GM18873 (cell line): ENCODE measurements at regions not wholly inside any gene's neighbourhood (a gene's known extent, or its start where the extent isn't known, plus 50 kb on each side); places are given as distances from the start of the nearest gene placed in this dataset.

ENCODE experiments used
- ATAC-seq: cut with Tn5 transposase; IDR thresholded peaks from one replicate; pipeline ENCODE4 v1.9.1; 2021; ENCODE audit warnings: mild to moderate bottlenecking, moderate library complexity, moderate number of reproducible peaks; ENCODE audit not compliant: unreplicated experiment, low FRiP score

GRCh38 chr5:168171901-168172759 lies 119.3 kb upstream of the WWC1 start:
- ATAC-seq: no peak

- no peak for ATAC-seq
These were observed 118.7 kb upstream of the WWC1 start for GRCh38 chr5:168172760-168173223.

DNA sequence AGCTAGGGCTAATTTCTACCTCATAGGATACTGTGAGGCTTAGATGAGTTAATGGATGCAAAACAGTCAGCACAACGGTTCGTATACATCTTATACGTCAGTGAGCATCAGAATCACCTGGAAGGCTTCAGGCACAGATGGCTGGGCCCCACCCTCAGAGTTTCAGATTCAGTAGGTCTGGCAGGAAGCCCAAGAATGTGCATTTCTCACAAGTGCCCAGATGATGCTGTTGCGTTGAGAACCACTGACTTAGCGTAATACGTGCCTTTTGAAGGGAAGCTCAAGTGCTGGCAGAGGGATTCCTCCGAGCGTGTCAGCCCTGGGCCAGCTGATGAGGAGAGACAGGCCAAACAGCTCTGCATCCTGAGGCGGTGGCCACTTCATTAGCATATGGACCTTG lies 117.1 kb upstream of the WWC1 start:
- no peak for ATAC-seq

DNA sequence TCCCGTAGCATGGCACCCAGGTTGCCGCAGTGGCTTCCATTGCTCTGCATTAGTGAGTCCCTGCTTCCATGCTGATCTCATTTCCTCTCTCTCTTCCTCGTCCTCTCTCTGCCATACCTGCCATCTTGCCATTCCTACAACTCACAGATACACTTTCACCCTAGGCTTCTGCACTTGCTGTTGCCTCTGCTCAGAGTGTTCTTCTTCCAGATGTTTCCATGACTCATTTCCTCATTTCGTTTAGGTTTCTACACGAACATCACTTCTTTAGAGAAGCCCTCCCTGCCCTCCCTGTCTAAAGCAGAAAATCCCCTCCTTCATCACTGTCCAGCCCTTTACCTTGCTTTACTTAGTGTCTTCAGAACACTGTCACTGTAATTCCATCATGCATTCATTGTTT lies 115.2 kb upstream of the WWC1 start:
- no peak for ATAC-seq

DNA sequence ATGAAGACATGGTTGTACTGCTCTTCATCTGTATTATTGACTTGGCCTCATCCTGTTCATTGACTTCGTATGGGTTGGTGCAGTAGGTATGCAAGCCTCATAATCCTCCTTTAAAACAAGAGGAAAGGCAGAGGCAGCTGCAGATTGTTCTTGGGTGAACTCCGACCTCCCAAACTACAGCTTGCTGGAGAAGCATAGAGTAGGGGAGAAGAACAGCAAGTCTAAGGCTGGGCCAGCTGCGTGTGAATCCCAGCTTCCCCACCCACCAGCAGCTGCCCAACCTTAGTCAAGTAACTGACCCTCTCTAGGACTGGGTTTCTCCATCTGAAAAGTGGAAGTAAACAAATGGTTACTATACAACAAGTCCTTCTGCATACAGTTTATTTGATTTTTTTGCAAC lies 114.5 kb upstream of the WWC1 start:
- no peak for ATAC-seq

- no peak for ATAC-seq
These were observed 113.5 kb upstream of the WWC1 start for GRCh38 chr5:168177831-168178450.

DNA sequence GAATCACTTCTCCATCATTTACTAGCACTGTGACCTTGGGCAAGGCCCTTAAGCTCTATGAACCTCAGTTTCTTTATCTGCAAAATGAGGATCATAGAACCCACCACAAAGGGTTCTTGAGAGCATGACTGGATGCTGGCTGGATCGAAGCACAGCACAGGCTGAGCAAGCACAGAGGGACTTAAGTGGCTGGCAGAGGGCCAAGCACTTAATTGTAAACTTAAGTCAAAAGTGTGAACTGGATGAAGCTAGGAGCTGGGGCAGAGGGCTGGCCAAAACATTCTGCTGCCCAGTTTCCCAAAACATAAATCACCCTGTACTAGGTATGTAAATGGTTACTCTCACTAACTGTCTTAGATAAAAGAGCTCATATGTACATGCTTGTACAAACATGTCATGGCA lies 112.3 kb upstream of the WWC1 start:
- ATAC-seq: no peak

DNA sequence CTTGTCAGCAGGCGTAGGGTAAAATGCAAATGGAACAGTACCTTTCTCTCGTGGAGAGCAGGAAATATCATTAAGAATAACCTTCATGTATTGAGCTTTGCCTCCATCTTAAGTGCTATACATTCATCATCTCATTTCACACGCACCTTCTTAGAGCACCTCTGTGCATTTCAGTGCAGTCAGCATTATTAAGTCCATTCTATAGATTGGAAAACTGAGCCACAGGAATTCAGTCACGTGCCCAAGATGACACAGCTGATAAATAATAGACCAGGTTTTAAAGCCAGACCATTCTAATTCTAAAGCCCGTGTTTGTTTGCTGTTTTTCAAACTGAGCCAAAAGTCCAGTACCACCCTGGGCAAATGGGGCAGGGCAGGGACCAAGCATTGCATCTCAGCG lies 109.2 kb upstream of the WWC1 start:
- no peak for ATAC-seq

DNA sequence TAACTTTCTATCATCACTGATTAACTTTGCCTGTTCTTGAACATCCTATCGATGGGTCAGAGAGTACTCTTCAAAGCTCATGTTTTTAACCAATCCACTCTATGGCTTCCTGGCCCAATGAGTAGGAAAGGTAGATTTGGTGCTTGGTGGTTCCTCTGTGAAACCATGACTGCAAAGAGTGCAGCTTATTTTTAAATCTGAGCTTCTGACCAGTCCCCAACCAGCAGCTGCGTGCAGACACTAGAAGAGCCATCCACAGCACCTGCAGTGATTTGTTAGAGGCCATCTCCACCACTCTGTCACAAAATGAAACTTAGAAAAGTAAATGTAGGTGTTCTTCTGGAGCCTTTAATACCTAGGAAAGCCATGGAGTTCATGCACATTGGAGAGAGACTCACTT lies 107.3 kb upstream of the WWC1 start:
- ATAC-seq: no peak

GRCh38 chr5:168186289-168187074 lies 105.0 kb upstream of the WWC1 start:
- no peak for ATAC-seq

DNA sequence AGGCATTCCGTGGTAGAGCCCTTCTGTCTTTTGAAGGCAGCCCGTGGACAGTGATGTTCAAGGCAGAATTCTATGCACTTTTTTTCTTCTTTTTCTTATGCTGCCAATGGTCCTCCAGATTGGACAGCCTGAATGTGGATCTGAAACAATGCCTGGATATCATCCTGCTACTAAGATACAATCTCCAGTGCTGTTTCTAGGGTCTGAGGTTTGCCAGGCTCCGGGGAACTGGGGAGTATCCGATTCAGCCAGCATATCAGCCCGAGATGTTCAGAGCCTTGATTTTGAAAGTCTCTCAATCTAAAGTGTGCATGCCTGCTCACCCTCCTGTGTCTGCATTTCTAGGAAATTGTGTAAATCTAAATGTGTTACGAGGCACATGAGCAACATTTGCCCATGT lies 103.8 kb upstream of the WWC1 start:
- no peak for ATAC-seq

DNA sequence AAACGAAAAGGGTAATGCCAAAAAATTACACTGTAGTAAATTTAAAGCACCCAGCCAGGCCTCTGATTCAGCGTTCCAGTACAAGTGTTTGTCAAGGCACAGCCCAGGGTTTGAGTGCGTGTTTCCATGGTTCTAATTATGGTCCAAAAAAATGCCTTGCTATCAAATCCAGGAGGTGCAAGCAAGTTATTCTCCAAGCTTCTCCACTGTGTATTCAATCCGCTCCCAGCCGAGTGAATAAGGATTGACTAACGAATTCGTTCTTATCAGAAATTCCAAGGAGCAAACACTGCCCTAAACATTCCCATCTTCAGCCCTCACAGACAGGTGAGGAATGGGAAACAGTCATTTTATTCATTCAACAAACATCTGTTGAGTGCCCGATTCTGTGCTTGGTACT lies 103.3 kb upstream of the WWC1 start:
- ATAC-seq: no peak

GRCh38 chr5:168192120-168192519 lies 99.3 kb upstream of the WWC1 start:
- ATAC-seq: no peak

DNA sequence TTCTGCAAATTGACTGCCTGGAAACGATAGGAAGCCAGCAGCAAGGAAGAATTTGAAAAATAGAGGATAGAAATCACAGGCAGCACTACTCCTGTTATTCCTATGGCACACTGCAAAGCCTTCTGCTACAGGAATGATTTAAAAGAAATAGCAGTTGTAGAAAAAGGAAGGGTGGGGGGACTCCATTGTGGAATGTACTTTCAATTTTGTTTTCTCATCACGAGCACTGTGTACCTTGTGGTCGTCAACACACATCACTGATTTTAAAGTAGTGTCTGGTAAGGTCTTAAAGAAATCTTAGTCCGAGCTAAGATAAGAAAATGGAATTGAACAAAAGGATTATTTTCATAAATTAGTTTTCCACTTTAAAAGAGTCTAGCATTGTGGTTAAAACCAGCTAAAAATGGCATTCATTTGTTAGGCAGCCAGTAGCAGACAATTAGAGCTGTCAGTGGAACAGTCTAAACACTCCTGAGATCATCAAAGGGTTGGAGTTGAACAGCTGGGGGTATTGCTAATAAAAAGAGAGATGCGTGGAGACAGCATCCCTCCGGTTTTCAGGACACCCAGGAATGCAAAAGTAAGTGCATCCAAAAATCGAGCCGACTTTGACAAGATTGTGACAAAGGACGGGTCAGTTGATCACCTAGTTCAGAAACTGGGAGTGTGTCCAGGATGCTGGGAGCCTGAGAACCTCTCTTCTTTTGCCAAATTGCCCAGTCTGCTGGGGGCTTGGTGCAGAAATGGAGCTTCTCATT lies 97.8 kb upstream of the WWC1 start:
- no peak for ATAC-seq

DNA sequence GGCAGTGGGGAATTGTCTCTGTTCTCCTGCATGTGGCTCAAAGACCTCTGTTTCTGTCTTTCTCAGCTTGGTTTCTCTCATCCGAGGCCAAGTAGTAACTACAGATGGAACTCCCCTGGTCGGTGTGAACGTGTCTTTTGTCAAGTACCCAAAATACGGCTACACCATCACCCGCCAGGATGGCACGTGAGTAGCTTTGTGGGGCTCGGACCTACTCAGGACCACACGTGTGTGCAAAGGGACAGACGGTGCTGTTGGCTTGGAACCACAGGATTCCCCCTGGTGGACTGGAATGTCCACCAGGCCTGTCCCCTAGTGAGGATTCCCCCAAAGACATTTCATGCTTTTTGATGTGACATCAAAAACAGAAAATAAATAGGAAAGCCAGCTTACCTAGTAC lies 96.3 kb upstream of the WWC1 start:
- ATAC-seq: no peak

GRCh38 chr5:168198359-168198758 lies 93.1 kb upstream of the WWC1 start:
- no peak for ATAC-seq

GRCh38 chr5:168202996-168203395 lies 88.4 kb upstream of the WWC1 start:
- no peak for ATAC-seq

DNA sequence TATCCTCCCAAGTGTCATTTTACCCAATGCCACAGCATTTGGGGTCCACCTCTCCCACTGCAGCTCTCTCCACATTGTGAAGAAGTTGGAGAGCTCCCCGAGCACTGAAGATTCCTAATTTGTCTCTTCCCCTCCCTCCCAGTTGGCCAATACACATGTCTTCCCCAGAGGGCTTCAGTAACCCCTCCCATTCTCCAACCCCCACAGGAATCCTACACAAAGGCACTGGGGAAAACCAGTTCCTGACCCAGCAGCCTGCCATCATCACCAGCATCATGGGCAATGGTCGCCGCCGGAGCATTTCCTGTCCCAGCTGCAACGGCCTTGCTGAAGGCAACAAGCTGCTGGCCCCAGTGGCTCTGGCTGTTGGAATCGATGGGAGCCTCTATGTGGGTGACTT lies 87.3 kb upstream of the WWC1 start:
- ATAC-seq: no peak

DNA sequence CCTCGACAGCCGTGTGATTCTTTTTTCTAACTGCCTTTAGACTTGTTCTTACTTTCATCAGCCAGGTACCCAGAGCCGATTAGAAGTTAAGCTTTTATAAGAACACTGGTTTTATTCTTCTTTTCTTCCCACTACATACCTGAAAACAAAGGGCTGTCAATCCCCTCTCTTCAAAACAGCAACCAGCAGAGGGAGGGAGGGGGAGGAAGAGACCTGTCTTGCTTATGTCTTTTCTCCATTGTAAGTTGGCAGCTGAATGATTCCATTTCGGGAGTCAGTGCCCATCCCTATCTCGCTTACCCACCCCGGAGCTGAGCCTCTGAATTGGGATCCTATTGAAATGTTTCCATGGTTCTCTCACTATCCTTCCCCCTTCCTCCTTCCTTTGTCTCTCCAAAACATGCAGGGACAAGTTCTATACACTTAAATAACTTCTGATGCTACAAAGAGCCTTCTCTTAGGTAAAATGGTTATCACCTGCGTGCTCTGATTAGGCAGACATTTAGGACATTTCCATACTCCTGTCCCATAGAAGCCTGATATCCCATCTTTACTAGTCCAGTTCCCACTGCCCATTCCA lies 83.9 kb upstream of the WWC1 start:
- no peak for ATAC-seq
